Adrenal gland (tissue), 9 donors: ENCODE measurements at regions not wholly inside any gene's neighbourhood (a gene's known extent, or its start where the extent isn't known, plus 50 kb on each side); places are given as distances from the start of the nearest gene placed in this dataset.

Source experiments
- DNase-seq, 7 donors: peaks; one replicate each; pipeline ENCODE4 v3.0.0-alpha.2; 2019 to 2020
- H3K27ac ChIP-seq, 5 donors: fragments of 200-600 bp; sonication (generic) in 4 of 5; 1 replicate in 3 of 5; 2 replicates in 2 of 5; pipeline versions ENCODE4 v1.5.1 to v1.8.0; 2016 to 2020; ENCODE audit warnings: mild to moderate bottlenecking in 1 of 5
- H3K27me3 ChIP-seq: fragments of 200-600 bp; 2 replicates; pipeline ENCODE4 v1.8.0; 2021
- H3K36me3 ChIP-seq, 2 donors: fragments of 200-600 bp; replicated peaks in 1 of 2; 1 replicate in 1 of 2; 2 replicates in 1 of 2; pipeline versions ENCODE4 v1.5.1 to v1.8.0; 2018 to 2022
- H3K4me1 ChIP-seq, 2 donors: fragments of 200-600 bp; replicated peaks in 1 of 2; 1 replicate in 1 of 2; 2 replicates in 1 of 2; pipeline versions ENCODE4 v1.5.1 to v1.8.0; 2018 to 2021
- H3K4me3 ChIP-seq, 4 donors: fragments of 200-600 bp; sonication (generic) in 3 of 4; one replicate each; pipeline ENCODE4 v1.5.1; 2016 to 2018
- H3K9me3 ChIP-seq, 3 donors: fragments of 200-600 bp; sonication (generic) in 1 of 3; replicated peaks in 1 of 3; 1 replicate in 2 of 3; 2 replicates in 1 of 3; pipeline versions ENCODE4 v1.5.1 to v1.8.0; 2016 to 2021
- CTCF ChIP-seq, 6 experiments: fragments of 450-650 bp in 4 of 6; fragments of 200-600 bp in 2 of 6; sonication (generic) in 1 of 6; IDR thresholded peaks; 1 replicate in 5 of 6; 2 replicates in 1 of 6; pipeline versions ENCODE4 v1.5.1 to v1.8.0; 2016 to 2021; ENCODE audit warnings: antibody characterized with exemption in 6 of 6, mild to moderate bottlenecking in 2 of 6, moderate library complexity in 1 of 6
- POLR2A ChIP-seq, 2 donors: fragments of 450-650 bp; IDR thresholded peaks; one replicate each; pipeline ENCODE4 v1.6.1; 2017; ENCODE audit warnings: antibody characterized with exemption in 2 of 2, mild to moderate bottlenecking in 2 of 2, moderate library complexity in 1 of 2
- WGBS, 4 donors: extraction: QIAGEN DNeasy Blood & Tissue Kit in 2 of 4; methylation state at CpG; one replicate each; pipeline versions ENCODE4 v1.1.5 to v1.1.7; 2013 to 2017; 5-methylcytosine and 5-hydroxymethylcytosine counted together
- intact Hi-C, 2 donors: fragments of 100-400 bp; cut with DNase I; formaldehyde crosslinking; loops; one replicate each; pipeline versions ENCODE4 v1.14.1 to v1.15.0; 2022 to 2023
- donor health status: healthy with polysubstance abuse.
- donor health status: Bipolar disorder and iron deficiency.
- donor health status: DM: yes; HTN: yes; CAD: no.
- donor health status: DM: no; HTN: no; CAD: no.
- donor health status: DM: no; HTN: no; CAD: no.

DNA sequence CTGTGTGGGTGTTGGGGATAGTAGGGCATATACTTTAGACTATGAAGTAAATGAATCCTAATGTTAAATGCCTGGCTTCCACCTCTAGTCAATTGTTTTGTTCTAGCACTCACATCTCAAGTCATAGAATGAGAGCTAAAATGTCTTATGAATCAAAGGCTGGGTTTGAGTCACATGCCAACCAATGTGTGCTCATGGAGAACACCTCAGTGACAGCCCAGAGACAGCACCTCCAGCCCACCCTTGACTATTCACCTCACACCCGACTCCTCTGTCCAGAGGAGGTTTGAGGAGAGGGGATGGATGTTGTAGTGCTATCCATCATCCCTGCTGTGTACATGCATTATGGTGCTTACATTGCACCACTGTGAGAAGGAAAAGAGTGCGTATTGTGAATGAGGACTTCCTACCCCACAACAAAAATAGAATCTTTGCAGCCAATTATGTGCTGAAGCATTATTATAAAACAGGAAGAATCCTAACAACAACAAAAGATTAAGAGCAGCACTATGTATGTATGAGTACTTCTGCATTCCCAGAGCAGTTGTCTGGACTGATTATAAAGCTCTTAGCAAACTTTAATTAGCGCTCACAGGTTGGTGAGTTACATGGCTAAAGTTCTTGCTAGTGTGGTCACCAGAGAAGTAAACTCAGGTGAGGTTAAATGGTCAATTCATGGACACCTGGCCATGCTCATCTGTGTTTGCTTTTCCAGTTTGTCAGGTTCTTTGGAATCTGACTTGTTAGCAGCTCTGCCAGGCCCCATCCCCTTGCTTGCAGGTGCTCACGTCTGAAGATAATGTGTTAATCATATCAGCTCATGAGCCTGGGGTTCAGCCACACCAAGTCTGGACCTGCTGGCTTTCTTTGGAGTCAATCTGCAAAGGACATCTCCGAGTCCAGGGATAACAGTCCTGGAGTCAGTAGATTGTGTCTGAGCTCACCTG, 55.3 kb upstream of the NABP1 start:
- no peaks in the 10 kb centered on the region for H3K36me3 ChIP-seq
- peaks cover 0 to 5% of the 10 kb centered on the region in 2 donors for H3K4me1 ChIP-seq
- intact Hi-C loops, result no loop called here
- no peak overlapping the region for H3K4me3 ChIP-seq
- no peaks in the 10 kb centered on the region for H3K27me3 ChIP-seq
- H3K9me3 ChIP-seq, result no peaks in the 10 kb centered on the region
- WGBS, 4 donors, result 73 to 86% (median 76%) methylated on average over 5 of the region's 5 CpGs
- no peak for TF ChIP-seq CTCF (IDR thresholded peaks at IDR 0.05)
- DNase-seq, result no peak
- no peak overlapping the region for H3K27ac ChIP-seq

DNA sequence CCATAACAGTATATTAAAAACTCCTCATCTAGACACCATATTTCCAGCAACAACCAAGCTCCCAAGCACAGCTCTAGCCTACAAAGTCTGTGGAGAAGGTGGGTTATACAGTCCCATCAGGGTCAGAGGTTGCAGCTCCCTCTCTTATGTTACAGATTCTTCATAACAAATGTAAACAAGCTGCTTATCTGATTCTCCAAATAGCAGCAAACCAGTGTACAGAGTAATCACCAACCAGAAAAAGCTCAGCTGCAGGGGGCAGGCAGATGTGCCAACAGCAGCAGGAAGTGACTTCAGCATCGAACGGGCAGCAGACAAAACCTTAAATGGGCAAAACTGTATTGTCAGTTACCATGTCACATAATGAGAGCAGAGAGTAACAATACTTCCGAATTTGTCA, 52.9 kb upstream of the NABP1 start:
- no peaks in the 10 kb centered on the region for H3K4me1 ChIP-seq
- H3K9me3 ChIP-seq, result no peaks in the 10 kb centered on the region
- intact Hi-C loops, result no loop called here
- 61 to 75% (median 69%) methylated on average over 3 of the region's 3 CpGs for whole genome bisulfite sequencing, 4 donors
- no peaks in the 10 kb centered on the region for H3K27me3 ChIP-seq
- H3K36me3 ChIP-seq, result no peaks in the 10 kb centered on the region
- H3K4me3 ChIP-seq, result no peak overlapping the region
- TF ChIP-seq POLR2A (IDR thresholded peaks at IDR 0.05) (no peak), CTCF (IDR thresholded peaks at IDR 0.05) (no peak)
- H3K27ac ChIP-seq, result no peak overlapping the region
- peak in 3 of 7 donors; percentile 14 to 30 (median 19) for DNase-seq

GRCh38 chr2:191625446-191625845, 52.5 kb upstream of the NABP1 start:
- H3K36me3 ChIP-seq, result no peaks in the 10 kb centered on the region
- no peaks in the 10 kb centered on the region for H3K27me3 ChIP-seq
- intact Hi-C loops, result no loop called here
- no peaks in the 10 kb centered on the region for H3K4me1 ChIP-seq
- 32 to 79% (median 46%) methylated on average over 2 of the region's 2 CpGs for WGBS, 4 donors
- TF ChIP-seq CTCF (IDR thresholded peaks at IDR 0.05), result no peak
- TF ChIP-seq POLR2A (IDR thresholded peaks at IDR 0.05), result no peak
- H3K4me3 ChIP-seq, result no peak overlapping the region
- DNase-seq, result no peak
- no peak overlapping the region for H3K27ac ChIP-seq
- H3K9me3 ChIP-seq, result no peaks in the 10 kb centered on the region

GRCh38 chr2:191626497-191627151, 51.3 kb upstream of the NABP1 start:
- H3K27ac ChIP-seq, result no peak overlapping the region
- H3K4me3 ChIP-seq, result no peak overlapping the region
- no peaks in the 10 kb centered on the region for H3K9me3 ChIP-seq
- H3K36me3 ChIP-seq, result no peaks in the 10 kb centered on the region
- intact Hi-C loops, result no loop called here
- no peak for TF ChIP-seq POLR2A (IDR thresholded peaks at IDR 0.05)
- no peak for TF ChIP-seq CTCF (IDR thresholded peaks at IDR 0.05)
- H3K4me1 ChIP-seq, result no peaks in the 10 kb centered on the region
- DNase-seq, result no peak
- no peaks in the 10 kb centered on the region for H3K27me3 ChIP-seq
